Neural cell (in vitro differentiated cells): ENCODE measurements at regions not wholly inside any gene's neighbourhood (a gene's known extent, or its start where the extent isn't known, plus 50 kb on each side); places are given as distances from the start of the nearest gene placed in this dataset.
"Not testable (repeated sequence)": the region's sequence is repeated elsewhere in the genome, so short reads cannot be mapped to it uniquely, and the experiment has no call there.

Experiments
- CTCF ChIP-seq: fragments of 450-650 bp; IDR thresholded peaks from 2 replicates; pipeline ENCODE4 v1.5.1; 2014; ENCODE audit warnings: antibody characterized with exemption, mild to moderate bottlenecking, moderate library complexity; ENCODE audit not compliant: poor library complexity, severe bottlenecking
- EP300 ChIP-seq: fragments of 450-650 bp; conservative IDR thresholded peaks from 2 replicates; pipeline ENCODE4 v1.6.1; 2014; ENCODE audit warnings: antibody characterized with exemption, mild to moderate bottlenecking, moderate library complexity; ENCODE audit not compliant: poor library complexity, severe bottlenecking
- EZH2 ChIP-seq: fragments of 200-600, 300-800 bp; shearing (Covaris generic), sonication (generic); IDR thresholded peaks from 2 replicates; pipeline ENCODE4 v1.6.1; 2014; ENCODE audit warnings: antibody characterized with exemption, low read length, borderline replicate concordance, mild to moderate bottlenecking; ENCODE audit not compliant: insufficient read depth, poor library complexity, severe bottlenecking
- POLR2AphosphoS5 ChIP-seq: IDR thresholded peaks from 2 replicates; pipeline ENCODE4 v1.6.1; 2012
- SMC3 ChIP-seq: fragments of 450-650 bp; conservative IDR thresholded peaks from 2 replicates; pipeline ENCODE4 v1.6.1; 2014; ENCODE audit warnings: antibody characterized with exemption, mild to moderate bottlenecking, moderate library complexity; ENCODE audit not compliant: poor library complexity
- TF ChIP-seq, protein P1 (sequence below): IDR thresholded peaks from 2 replicates; pipeline ENCODE4 v1.6.1; 2012; ENCODE audit warnings: borderline replicate concordance

GRCh38 chr17:30625380-30625779, 148.2 kb downstream of the GOSR1 start:
- not testable (repeated sequence) for TF ChIP-seq CTCF, POLR2AphosphoS5, SMC3, EZH2, EP300
- TF ChIP-seq, protein P1, sequence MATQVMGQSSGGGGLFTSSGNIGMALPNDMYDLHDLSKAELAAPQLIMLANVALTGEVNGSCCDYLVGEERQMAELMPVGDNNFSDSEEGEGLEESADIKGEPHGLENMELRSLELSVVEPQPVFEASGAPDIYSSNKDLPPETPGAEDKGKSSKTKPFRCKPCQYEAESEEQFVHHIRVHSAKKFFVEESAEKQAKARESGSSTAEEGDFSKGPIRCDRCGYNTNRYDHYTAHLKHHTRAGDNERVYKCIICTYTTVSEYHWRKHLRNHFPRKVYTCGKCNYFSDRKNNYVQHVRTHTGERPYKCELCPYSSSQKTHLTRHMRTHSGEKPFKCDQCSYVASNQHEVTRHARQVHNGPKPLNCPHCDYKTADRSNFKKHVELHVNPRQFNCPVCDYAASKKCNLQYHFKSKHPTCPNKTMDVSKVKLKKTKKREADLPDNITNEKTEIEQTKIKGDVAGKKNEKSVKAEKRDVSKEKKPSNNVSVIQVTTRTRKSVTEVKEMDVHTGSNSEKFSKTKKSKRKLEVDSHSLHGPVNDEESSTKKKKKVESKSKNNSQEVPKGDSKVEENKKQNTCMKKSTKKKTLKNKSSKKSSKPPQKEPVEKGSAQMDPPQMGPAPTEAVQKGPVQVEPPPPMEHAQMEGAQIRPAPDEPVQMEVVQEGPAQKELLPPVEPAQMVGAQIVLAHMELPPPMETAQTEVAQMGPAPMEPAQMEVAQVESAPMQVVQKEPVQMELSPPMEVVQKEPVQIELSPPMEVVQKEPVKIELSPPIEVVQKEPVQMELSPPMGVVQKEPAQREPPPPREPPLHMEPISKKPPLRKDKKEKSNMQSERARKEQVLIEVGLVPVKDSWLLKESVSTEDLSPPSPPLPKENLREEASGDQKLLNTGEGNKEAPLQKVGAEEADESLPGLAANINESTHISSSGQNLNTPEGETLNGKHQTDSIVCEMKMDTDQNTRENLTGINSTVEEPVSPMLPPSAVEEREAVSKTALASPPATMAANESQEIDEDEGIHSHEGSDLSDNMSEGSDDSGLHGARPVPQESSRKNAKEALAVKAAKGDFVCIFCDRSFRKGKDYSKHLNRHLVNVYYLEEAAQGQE: not testable (repeated sequence)
